Ectodermal cell (in vitro differentiated cells): ENCODE measurements at regions not wholly inside any gene's neighbourhood (a gene's known extent, or its start where the extent isn't known, plus 50 kb on each side); places are given as distances from the start of the nearest gene placed in this dataset.

ENCODE experiments used
- H3K27ac ChIP-seq: 2 replicates; pipeline ENCODE4 v1.7.0; 2013; ENCODE audit warnings: mild to moderate bottlenecking, low read depth, low read length; ENCODE audit not compliant: insufficient read depth, poor library complexity, severe bottlenecking
- H3K27me3 ChIP-seq: 2 replicates; pipeline ENCODE4 v1.7.0; 2013; ENCODE audit warnings: mild to moderate bottlenecking, low read length; ENCODE audit not compliant: insufficient read depth, control insufficient read depth, poor library complexity, severe bottlenecking
- H3K36me3 ChIP-seq: one replicate; pipeline ENCODE4 v1.7.0; 2013; ENCODE audit warnings: low read length; ENCODE audit not compliant: control insufficient read depth, insufficient read depth
- H3K4me1 ChIP-seq: one replicate; pipeline ENCODE4 v1.7.0; 2013; ENCODE audit warnings: low read length; ENCODE audit not compliant: control insufficient read depth, insufficient read depth
- H3K4me3 ChIP-seq: 2 replicates; pipeline ENCODE4 v1.7.0; 2013; ENCODE audit warnings: low read depth, low read length, control low read depth; ENCODE audit not compliant: insufficient read depth
- H3K9me3 ChIP-seq: 2 replicates; pipeline ENCODE4 v1.7.0; 2013; ENCODE audit warnings: mild to moderate bottlenecking, low read length, moderate library complexity; ENCODE audit not compliant: control insufficient read depth
- WGBS, 2 experiments: methylation state at CpG; one replicate each; pipeline ENCODE4 v1.1.7; 2013; ENCODE audit warnings: missing lambda C conversion rate in 2 of 2; 5-methylcytosine and 5-hydroxymethylcytosine counted together

DNA sequence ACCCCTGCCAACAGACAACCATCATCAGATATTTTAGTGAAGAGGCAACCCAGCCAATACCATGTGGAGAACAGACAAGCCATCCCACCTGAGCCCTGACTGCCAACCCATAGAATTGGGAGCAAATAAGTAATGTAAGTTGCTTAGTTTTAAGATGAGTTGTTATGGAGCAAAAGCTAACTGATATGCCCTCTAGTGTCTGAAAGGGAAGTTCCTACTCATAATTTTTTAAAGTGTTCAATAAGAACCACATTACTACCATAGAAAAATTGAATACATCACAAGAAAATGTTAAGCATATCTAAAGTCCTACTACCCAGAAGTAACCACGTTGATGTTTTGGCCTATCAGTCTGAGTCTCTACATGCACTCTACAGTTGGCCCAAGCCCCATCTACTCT, 50.8 kb upstream of the SLC36A4 start:
- H3K4me1 ChIP-seq, result peaks cover 7% of the 10 kb centered on the region
- H3K27ac ChIP-seq, result no peak overlapping the region
- H3K4me3 ChIP-seq, result no peak overlapping the region
- H3K27me3 ChIP-seq, result no peaks in the 10 kb centered on the region
- no peaks in the 10 kb centered on the region for H3K9me3 ChIP-seq
- WGBS, 2 experiments, result 0% methylated on average over 1 of the region's 1 CpG
- H3K36me3 ChIP-seq, result no peaks in the 10 kb centered on the region

GRCh38 chr11:93249459-93250220, 51.8 kb upstream of the SLC36A4 start:
- 47 to 56% methylated on average over 6 of the region's 7 CpGs for whole genome bisulfite sequencing, 2 experiments
- no peaks in the 10 kb centered on the region for H3K27me3 ChIP-seq

GRCh38 chr11:93250326-93250725, 52.5 kb upstream of the SLC36A4 start:
- Histone ChIP-seq H3K36me3 (no peaks in the 10 kb centered on the region), H3K4me3 (no peak overlapping the region), H3K27me3 (no peaks in the 10 kb centered on the region), H3K27ac (no peak overlapping the region), H3K9me3 (no peaks in the 10 kb centered on the region), H3K4me1 (peaks cover 7% of the 10 kb centered on the region)
- WGBS, 2 experiments, result 89% methylated on average over 4 of the region's 4 CpGs

More at GRCh38 chr11:93249459-93250220, 51.8 kb upstream of the SLC36A4 start:
- Histone ChIP-seq H3K27ac (peak overlapping the region; percentile 45), H3K4me1 (peaks cover 7% of the 10 kb centered on the region), H3K9me3 (no peaks in the 10 kb centered on the region), H3K4me3 (no peak overlapping the region), H3K36me3 (no peaks in the 10 kb centered on the region)

- Histone ChIP-seq H3K9me3 (no peaks in the 10 kb centered on the region), H3K4me3 (no peak overlapping the region), H3K27ac (no peak overlapping the region), H3K36me3 (no peaks in the 10 kb centered on the region), H3K27me3 (no peaks in the 10 kb centered on the region), H3K4me1 (peaks cover 7% of the 10 kb centered on the region)
- 98 to 100% methylated on average over 1 of the region's 1 CpG for WGBS, 2 experiments
Measured at GRCh38 chr11:93251922-93252321, 54.1 kb upstream of the SLC36A4 start.

DNA sequence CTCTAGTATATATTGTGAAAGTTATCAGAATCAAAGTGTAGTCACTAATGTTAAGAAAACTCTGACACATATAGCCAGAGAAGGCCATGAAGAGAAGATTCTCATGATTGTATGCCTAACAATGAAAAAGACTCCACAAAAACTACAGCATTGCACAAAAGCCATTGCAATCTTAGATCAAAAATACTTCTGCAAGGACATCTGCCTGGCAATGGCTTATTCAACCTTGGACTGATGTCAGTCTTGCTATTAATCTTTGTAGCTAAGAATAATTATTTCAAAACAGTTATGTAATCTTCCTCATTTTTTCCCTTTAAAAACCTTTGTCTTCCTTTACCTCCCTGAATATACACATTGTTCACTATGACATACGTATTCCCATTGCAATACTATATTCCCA, 55.3 kb upstream of the SLC36A4 start:
- Histone ChIP-seq H3K9me3 (no peaks in the 10 kb centered on the region), H3K4me3 (no peak overlapping the region), H3K27ac (no peak overlapping the region), H3K27me3 (no peaks in the 10 kb centered on the region), H3K4me1 (peaks cover 7% of the 10 kb centered on the region), H3K36me3 (no peaks in the 10 kb centered on the region)
- 100% methylated on average over 1 of the region's 1 CpG for WGBS, 2 experiments

DNA sequence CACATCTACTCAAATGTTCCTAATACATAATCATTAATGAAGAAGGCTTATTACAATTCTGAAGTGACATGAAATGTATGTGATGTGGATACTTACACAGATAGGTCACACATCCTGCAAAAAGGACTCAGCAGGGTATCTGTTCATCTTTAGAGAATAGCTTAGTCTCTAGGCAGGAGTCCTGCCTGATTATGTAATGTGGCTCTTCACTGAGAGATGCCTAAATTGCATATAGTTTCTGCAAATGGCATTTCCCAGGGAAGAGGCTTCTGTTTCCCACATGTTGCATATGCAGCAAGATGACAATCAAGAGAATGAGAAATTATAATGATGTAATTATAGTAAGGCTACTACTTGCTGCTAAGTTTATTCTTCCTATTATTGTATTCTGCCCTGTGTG, 58.8 kb upstream of the SLC36A4 start:
- H3K27ac ChIP-seq, result no peak overlapping the region
- no peaks in the 10 kb centered on the region for H3K9me3 ChIP-seq
- no peaks in the 10 kb centered on the region for H3K27me3 ChIP-seq
- no peaks in the 10 kb centered on the region for H3K36me3 ChIP-seq
- H3K4me3 ChIP-seq, result no peak overlapping the region
- H3K4me1 ChIP-seq, result no peaks in the 10 kb centered on the region

DNA sequence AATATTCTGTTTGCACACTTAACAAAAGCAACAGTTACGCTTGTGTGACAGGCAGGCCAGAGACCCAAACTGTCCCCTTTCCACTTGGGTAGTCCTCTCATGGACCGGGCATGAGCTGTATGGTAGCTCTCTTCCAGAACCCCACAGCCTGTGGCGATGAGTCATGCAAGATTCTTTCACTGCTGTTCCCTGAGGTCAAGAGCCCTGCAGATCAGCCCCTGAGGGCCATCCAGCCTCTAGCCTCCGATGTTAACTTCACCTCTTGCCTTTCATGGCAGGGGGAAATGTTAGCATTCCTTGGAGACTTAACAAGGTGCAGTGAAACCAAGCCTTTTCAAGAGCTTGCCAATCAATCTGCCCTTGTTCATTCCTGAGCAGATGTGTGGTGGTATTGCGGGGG, 63.2 kb upstream of the DEUP1 start:
- WGBS, 2 experiments, result 89 to 91% methylated on average over 5 of the region's 5 CpGs
- H3K4me3 ChIP-seq, result no peak overlapping the region
- no peaks in the 10 kb centered on the region for H3K27me3 ChIP-seq
- H3K36me3 ChIP-seq, result no peaks in the 10 kb centered on the region
- H3K27ac ChIP-seq, result no peak overlapping the region
- no peaks in the 10 kb centered on the region for H3K4me1 ChIP-seq
- H3K9me3 ChIP-seq, result no peaks in the 10 kb centered on the region

GRCh38 chr11:93268287-93269040, 62.1 kb upstream of the DEUP1 start:
- H3K27me3 ChIP-seq, result no peaks in the 10 kb centered on the region
- H3K9me3 ChIP-seq, result no peaks in the 10 kb centered on the region
- H3K4me1 ChIP-seq, result no peaks in the 10 kb centered on the region
- no peaks in the 10 kb centered on the region for H3K36me3 ChIP-seq
- 71 to 77% methylated on average over 5 to 6 of the region's 6 CpGs for WGBS, 2 experiments
- H3K4me3 ChIP-seq, result no peak overlapping the region
- H3K27ac ChIP-seq, result no peak overlapping the region

GRCh38 chr11:93271596-93271995, 58.9 kb upstream of the DEUP1 start:
- H3K9me3 ChIP-seq, result no peaks in the 10 kb centered on the region
- no peak overlapping the region for H3K27ac ChIP-seq
- H3K4me3 ChIP-seq, result no peak overlapping the region
- WGBS, 2 experiments, result 87 to 90% methylated on average over 4 to 5 of the region's 5 CpGs
- no peaks in the 10 kb centered on the region for H3K36me3 ChIP-seq
- no peaks in the 10 kb centered on the region for H3K4me1 ChIP-seq
- no peaks in the 10 kb centered on the region for H3K27me3 ChIP-seq

DNA sequence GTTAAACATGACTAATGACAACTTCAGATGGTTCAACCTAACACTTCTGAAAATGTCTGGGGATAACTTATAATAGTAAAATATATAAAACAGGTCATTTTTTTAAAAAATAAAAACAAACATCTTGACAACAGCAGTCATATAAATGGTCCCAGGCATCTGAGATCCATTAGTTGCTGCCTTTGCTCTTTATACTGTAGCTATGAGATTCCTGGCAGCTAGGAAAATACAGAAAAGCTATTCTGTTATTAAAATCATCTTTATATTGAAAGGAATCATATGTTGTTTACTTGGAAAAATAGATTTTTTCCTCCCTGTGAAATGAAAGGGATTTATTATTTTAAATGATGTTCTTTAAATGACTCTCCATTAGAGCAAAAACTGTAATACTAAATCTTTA, 55.7 kb upstream of the DEUP1 start:
- no peak overlapping the region for H3K4me3 ChIP-seq
- H3K27ac ChIP-seq, result no peak overlapping the region
- no peaks in the 10 kb centered on the region for H3K4me1 ChIP-seq
- no peaks in the 10 kb centered on the region for H3K9me3 ChIP-seq
- H3K27me3 ChIP-seq, result no peaks in the 10 kb centered on the region
- no peaks in the 10 kb centered on the region for H3K36me3 ChIP-seq
